ENCODE measurements at regions not wholly inside any gene's neighbourhood (a gene's known extent, or its start where the extent isn't known, plus 50 kb on each side); places are given as distances from the start of the nearest gene placed in this dataset.

DNA sequence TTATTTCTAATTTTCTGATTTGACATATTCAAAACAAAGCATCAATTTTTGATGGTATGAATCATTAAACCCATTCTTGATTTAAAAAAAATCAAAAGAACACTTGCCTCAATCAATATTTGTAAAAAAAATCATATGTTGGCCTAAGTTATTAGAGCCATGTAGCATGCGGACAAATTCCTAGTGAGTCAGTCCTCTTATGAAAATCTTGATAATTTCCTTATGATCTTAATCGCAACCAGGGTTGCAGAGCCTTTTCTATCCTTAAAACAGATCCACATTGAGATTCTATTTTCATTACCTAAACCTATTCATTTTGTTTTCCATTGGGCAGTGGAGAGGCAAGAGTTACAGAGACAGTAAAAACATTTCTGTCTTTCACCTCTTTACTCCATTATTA is 203.2 kb downstream of the ARL4A start:
- intact Hi-C loops (cut with micrococcal nuclease): no loop called here
- Histone ChIP-seq H3K4me3 (replicated peaks in 1 of 2; ENCODE audit: low read depth in 1 of 2, low read length in 2 of 2) (no peak overlapping the region), H2AFZ (ENCODE audit: low read depth, low read length, poor library complexity, severe bottlenecking) (peak overlapping the region; percentile 12), H3K9me2 (ENCODE audit: insufficient read depth) (no peaks in the 10 kb centered on the region), H3K4me2 (ENCODE audit: low read length) (no peak overlapping the region), H3K27me3 (ENCODE audit: insufficient read depth, low read length) (no peaks in the 10 kb centered on the region), H3K9ac (ENCODE audit: low read length) (no peak overlapping the region), H3K9me3 (ENCODE audit: control insufficient read depth in 1 of 2, insufficient read depth in 1 of 2, low read depth in 1 of 2, low read length in 2 of 2) (no peaks in the 10 kb centered on the region), H3K79me2 (ENCODE audit: insufficient read depth, low read length) (no peaks in the 10 kb centered on the region), H4K20me1 (ENCODE audit: insufficient read depth) (no peaks in the 10 kb centered on the region), H3K36me3 (ENCODE audit: control insufficient read depth in 1 of 2, insufficient read depth in 2 of 2, low read length in 2 of 2) (no peaks in the 10 kb centered on the region), H3K4me1 (ENCODE audit: control insufficient read depth in 1 of 2, insufficient read depth in 2 of 2, low read length in 2 of 2) (peaks cover 0 to 21% of the 10 kb centered on the region in 2 experiments; a peak in 1 of 4 replicates), H3K27ac (ENCODE audit: low read depth, low read length) (no peak overlapping the region)
- ChIA-PET CTCF (no interaction called here), RAD21 (ENCODE audit: low non-redundant PET in 1 of 2, low total read pairs in 2 of 2, uncharacterized antibody in 2 of 2, unreplicated experiment in 2 of 2) (no interaction called here), POLR2A (no interaction called here)
- DNase-seq (ENCODE audit: low read depth, low spot score) (no peak), ATAC-seq (no peak)
- no TSS peak for BruUV-seq (replicated peaks)
- TF ChIP-seq YY1 (IDR thresholded peaks at IDR 0.05; ENCODE audit: extremely low read depth, insufficient replicate concordance, low read depth, low read length) (no peak), EGR1 (IDR thresholded peaks at IDR 0.05; ENCODE audit: low read depth) (no peak), ZFX (IDR thresholded peaks at IDR 0.05) (no peak), SP1 (IDR thresholded peaks at IDR 0.05; ENCODE audit: low read depth) (no peak), POLR2AphosphoS5 (IDR thresholded peaks at IDR 0.05; ENCODE audit: low read depth, low read length) (no peak), SRF (IDR thresholded peaks at IDR 0.05; ENCODE audit: low read depth) (no peak)
- TF ChIP-seq, protein P1, sequence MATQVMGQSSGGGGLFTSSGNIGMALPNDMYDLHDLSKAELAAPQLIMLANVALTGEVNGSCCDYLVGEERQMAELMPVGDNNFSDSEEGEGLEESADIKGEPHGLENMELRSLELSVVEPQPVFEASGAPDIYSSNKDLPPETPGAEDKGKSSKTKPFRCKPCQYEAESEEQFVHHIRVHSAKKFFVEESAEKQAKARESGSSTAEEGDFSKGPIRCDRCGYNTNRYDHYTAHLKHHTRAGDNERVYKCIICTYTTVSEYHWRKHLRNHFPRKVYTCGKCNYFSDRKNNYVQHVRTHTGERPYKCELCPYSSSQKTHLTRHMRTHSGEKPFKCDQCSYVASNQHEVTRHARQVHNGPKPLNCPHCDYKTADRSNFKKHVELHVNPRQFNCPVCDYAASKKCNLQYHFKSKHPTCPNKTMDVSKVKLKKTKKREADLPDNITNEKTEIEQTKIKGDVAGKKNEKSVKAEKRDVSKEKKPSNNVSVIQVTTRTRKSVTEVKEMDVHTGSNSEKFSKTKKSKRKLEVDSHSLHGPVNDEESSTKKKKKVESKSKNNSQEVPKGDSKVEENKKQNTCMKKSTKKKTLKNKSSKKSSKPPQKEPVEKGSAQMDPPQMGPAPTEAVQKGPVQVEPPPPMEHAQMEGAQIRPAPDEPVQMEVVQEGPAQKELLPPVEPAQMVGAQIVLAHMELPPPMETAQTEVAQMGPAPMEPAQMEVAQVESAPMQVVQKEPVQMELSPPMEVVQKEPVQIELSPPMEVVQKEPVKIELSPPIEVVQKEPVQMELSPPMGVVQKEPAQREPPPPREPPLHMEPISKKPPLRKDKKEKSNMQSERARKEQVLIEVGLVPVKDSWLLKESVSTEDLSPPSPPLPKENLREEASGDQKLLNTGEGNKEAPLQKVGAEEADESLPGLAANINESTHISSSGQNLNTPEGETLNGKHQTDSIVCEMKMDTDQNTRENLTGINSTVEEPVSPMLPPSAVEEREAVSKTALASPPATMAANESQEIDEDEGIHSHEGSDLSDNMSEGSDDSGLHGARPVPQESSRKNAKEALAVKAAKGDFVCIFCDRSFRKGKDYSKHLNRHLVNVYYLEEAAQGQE (IDR thresholded peaks at IDR 0.05; ENCODE audit: low read depth): no peak
- TF ChIP-seq, protein P2, sequence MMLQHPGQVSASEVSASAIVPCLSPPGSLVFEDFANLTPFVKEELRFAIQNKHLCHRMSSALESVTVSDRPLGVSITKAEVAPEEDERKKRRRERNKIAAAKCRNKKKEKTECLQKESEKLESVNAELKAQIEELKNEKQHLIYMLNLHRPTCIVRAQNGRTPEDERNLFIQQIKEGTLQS (IDR thresholded peaks at IDR 0.05): no peak

All from HCT116 (cell line).